ENCODE measurements at regions not wholly inside any gene's neighbourhood (a gene's known extent, or its start where the extent isn't known, plus 50 kb on each side); places are given as distances from the start of the nearest gene placed in this dataset.

DNA sequence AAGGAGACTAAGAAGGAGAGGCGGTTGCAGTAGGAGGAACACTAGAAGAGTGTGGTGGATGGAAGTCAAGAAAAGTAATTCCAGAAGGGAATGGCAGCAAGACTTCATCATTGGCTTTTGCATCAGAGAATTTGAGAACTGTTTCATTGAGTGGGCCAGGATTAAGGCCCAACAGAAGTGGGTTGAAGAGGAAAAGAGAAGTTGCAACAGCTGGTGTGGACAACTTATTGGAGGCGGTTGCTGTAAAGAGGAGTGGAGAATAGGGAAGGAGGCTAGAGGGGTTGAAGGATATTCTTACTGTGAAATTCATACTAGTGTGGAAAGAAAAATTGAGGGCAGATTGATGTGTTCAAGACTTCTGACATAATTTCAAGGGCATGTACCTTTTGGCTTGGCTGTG is 168.7 kb upstream of the FN1 start:
- TF ChIP-seq EZH2phosphoT487 (IDR thresholded peaks at IDR 0.05; ENCODE audit: insufficient read depth, low read depth) (no peak), EZH2 (IDR thresholded peaks at IDR 0.05; ENCODE audit: insufficient read depth, poor library complexity, severe bottlenecking) (no peak)
